Keratinocyte (primary cell): ENCODE measurements at regions not wholly inside any gene's neighbourhood (a gene's known extent, or its start where the extent isn't known, plus 50 kb on each side); places are given as distances from the start of the nearest gene placed in this dataset.

ENCODE experiments used
- CTCF ChIP-seq, 3 experiments: IDR thresholded peaks in 1 of 3; conservative IDR thresholded peaks in 1 of 3; optimal IDR thresholded peaks in 1 of 3; 2 replicates in 2 of 3; 3 replicates in 1 of 3; pipeline versions ENCODE3 to v1.5.1; 2011; ENCODE audit warnings: low read length in 3 of 3, mild to moderate bottlenecking in 3 of 3, moderate library complexity in 2 of 3, control low read depth in 1 of 3, inconsistent platforms in 1 of 3; ENCODE audit not compliant: insufficient read depth in 2 of 3; ENCODE audit errors: extremely low read depth in 1 of 3
- EZH2 ChIP-seq: IDR thresholded peaks from one replicate; pipeline ENCODE4 v1.6.1; 2012; ENCODE audit warnings: inconsistent platforms, mild to moderate bottlenecking, low read length, moderate library complexity

GRCh38 chr14:71471634-71472355 lies 460.4 kb upstream of the RGS6 start:
- no peak for TF ChIP-seq CTCF (optimal IDR thresholded peaks at IDR 0.05 in 1 of 3, IDR thresholded peaks at IDR 0.05 in 1 of 3, conservative IDR thresholded peaks at IDR 0.05 in 1 of 3; ENCODE audit: extremely low read depth in 1 of 3, insufficient read depth in 2 of 3, low read length in 3 of 3)
- no peak for TF ChIP-seq EZH2
